ENCODE measurements at regions not wholly inside any gene's neighbourhood (a gene's known extent, or its start where the extent isn't known, plus 50 kb on each side); places are given as distances from the start of the nearest gene placed in this dataset.
"Not testable (repeated sequence)": the region's sequence is repeated elsewhere in the genome, so short reads cannot be mapped to it uniquely, and the experiment has no call there.

DNA sequence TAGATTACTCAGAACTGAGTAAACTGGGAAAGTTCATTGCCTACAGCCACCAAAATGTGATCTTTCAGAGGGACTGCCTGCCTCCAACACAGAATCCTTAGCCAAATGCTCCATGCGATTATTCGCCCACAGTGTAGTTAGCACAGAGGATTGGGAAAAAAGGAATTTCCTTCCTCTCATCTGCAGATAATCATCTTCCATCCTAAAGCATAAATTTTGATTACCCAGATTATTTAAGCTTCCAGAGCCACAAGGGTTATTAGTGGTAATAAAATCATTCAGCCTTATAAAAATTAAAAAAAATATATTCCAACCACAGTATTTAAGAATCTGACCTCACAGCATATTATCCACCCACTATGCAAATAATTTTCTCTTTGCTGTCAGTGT lies 285.3 kb upstream of the GRAMD2B start:
- no peaks in the 10 kb centered on the region for H3K36me3 ChIP-seq (ENCODE audit: control insufficient read depth, insufficient read depth, low read length)
- peak overlapping the region; percentile 89; the same call in 1 of the 2 replicates for H3K27ac ChIP-seq (ENCODE audit: low read depth, low read length)
- no peak overlapping the region for H3K4me3 ChIP-seq (ENCODE audit: low read depth, low read length)
- no peaks in the 10 kb centered on the region for H3K27me3 ChIP-seq (ENCODE audit: control insufficient read depth, insufficient read depth, low read length)
- H3K9ac ChIP-seq (ENCODE audit: low read length) = peak overlapping the region; percentile 29
- H3K9me3 ChIP-seq (ENCODE audit: control insufficient read depth, insufficient read depth, low read depth, low read length) = no peaks in the 10 kb centered on the region
- peaks cover 37% of the 10 kb centered on the region for H3K4me1 ChIP-seq (ENCODE audit: control insufficient read depth, insufficient read depth, low read length)

DNA sequence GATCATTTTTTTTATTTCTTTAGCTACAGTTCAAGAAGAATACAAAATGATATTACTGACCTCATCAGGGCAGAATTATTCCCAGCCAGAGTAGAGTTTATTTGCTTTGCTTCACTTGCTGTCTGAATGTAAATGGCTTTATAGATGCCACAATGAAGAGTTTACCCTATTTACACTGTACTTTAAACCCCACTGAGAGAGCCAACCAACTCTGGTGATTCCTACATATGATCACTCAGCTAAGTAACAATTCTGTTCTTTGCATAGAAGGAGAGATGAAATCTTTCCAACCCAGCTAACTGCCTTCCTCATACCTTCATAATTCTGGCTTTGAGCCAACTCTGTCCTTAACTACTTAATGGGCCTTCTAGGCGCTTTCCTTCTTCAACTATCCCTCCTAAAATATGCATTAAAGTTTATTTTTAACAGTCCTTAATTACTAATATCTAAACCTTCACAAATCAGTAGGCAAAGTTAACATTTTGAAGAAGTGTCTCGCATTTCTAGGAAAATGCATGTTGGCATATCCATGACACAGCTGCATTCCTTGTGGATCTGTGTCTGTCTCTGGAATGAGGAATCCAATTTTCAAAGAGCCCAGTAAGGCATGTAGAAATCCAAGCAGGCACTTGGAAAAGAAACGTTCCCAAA lies 284.8 kb upstream of the GRAMD2B start:
- H3K27ac ChIP-seq (ENCODE audit: low read depth, low read length) = peak overlapping the region; percentile 89

DNA sequence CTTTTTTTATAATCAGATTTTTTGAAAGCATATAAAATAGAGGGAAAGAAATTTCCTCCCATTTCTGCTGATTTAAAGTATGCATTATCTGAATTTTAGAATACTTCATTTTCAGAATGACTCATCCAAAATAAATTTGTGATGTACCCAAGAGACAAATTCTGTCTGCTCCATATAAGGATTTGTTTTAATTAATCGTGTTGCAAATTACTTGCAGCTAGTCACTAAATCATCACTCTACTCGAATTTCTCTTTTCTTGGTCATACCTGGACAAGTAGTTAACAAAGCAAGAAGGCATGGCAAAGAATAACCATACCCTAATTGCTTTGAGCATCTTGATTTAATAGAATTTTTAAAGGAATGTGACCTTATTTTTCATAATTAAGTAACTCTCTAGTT lies 284.1 kb upstream of the GRAMD2B start:
- Histone ChIP-seq H3K9me3 (ENCODE audit: control insufficient read depth, insufficient read depth, low read depth, low read length) (no peaks in the 10 kb centered on the region), H3K4me1 (ENCODE audit: control insufficient read depth, insufficient read depth, low read length) (peaks cover 37% of the 10 kb centered on the region), H3K4me3 (ENCODE audit: low read depth, low read length) (no peak overlapping the region), H3K36me3 (ENCODE audit: control insufficient read depth, insufficient read depth, low read length) (no peaks in the 10 kb centered on the region), H3K27me3 (ENCODE audit: control insufficient read depth, insufficient read depth, low read length) (no peaks in the 10 kb centered on the region), H3K27ac (ENCODE audit: low read depth, low read length) (peak overlapping the region; percentile 89), H3K9ac (ENCODE audit: low read length) (no peak overlapping the region)

More for the DNA sequence above, 284.8 kb upstream of the GRAMD2B start:
- Histone ChIP-seq H3K4me1 (ENCODE audit: control insufficient read depth, insufficient read depth, low read length) (peaks cover 37% of the 10 kb centered on the region), H3K9me3 (ENCODE audit: control insufficient read depth, insufficient read depth, low read depth, low read length) (no peaks in the 10 kb centered on the region), H3K9ac (ENCODE audit: low read length) (peak overlapping the region; percentile 1), H3K36me3 (ENCODE audit: control insufficient read depth, insufficient read depth, low read length) (no peaks in the 10 kb centered on the region), H3K4me3 (ENCODE audit: low read depth, low read length) (no peak overlapping the region), H3K27me3 (ENCODE audit: control insufficient read depth, insufficient read depth, low read length) (no peaks in the 10 kb centered on the region)

DNA sequence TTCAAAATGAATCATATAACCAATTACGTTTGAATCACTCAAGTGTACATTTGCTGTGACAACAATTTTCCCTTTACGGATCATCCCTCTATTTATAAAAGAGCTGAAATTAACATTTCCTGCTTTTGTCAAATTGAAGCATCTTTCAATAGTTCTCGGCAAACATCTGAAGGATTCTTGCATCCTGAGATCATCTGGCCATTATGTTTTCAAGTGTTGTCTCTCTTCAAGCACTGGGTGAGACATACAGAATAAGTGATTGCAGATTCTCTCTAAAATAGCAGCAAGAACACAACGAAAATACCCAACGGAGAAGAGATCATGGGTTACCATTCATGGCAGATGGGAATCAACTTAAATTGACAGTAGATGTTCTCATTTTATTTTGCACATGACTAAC lies 283.4 kb upstream of the GRAMD2B start:
- Histone ChIP-seq H3K27me3 (ENCODE audit: control insufficient read depth, insufficient read depth, low read length) (no peaks in the 10 kb centered on the region), H3K4me3 (ENCODE audit: low read depth, low read length) (peak overlapping the region; percentile 19; the same call in 1 of the 2 replicates), H3K4me1 (ENCODE audit: control insufficient read depth, insufficient read depth, low read length) (peaks cover 37% of the 10 kb centered on the region), H3K9ac (ENCODE audit: low read length) (no peak overlapping the region), H3K27ac (ENCODE audit: low read depth, low read length) (peak overlapping the region; percentile 89), H3K9me3 (ENCODE audit: control insufficient read depth, insufficient read depth, low read depth, low read length) (no peaks in the 10 kb centered on the region), H3K36me3 (ENCODE audit: control insufficient read depth, insufficient read depth, low read length) (no peaks in the 10 kb centered on the region)

DNA sequence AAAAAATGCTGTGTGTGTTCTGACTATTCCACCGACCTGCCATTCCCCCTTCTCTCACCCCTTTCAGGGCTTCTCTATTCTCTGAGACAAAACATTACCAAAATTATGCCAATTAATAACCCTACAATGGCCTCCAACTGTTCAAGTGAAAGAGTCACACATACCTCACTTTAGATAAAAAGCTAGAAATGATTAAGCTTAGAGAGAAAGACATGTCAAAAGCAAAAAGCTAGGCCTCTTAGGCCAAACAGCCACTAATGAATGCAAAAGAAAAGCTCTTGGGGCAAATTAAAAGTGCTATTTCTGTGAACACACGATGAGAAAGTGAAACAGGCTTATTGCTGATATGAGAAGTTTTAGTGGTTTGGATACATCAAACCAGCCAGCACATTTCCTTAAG lies 279.6 kb upstream of the GRAMD2B start:
- Histone ChIP-seq H3K27ac (ENCODE audit: low read depth, low read length) (no peak overlapping the region), H3K4me1 (ENCODE audit: control insufficient read depth, insufficient read depth, low read length) (peaks cover 24% of the 10 kb centered on the region), H3K27me3 (ENCODE audit: control insufficient read depth, insufficient read depth, low read length) (no peaks in the 10 kb centered on the region), H3K9me3 (ENCODE audit: control insufficient read depth, insufficient read depth, low read depth, low read length) (no peaks in the 10 kb centered on the region), H3K4me3 (ENCODE audit: low read depth, low read length) (no peak overlapping the region), H3K36me3 (ENCODE audit: control insufficient read depth, insufficient read depth, low read length) (no peaks in the 10 kb centered on the region), H3K9ac (ENCODE audit: low read length) (no peak overlapping the region)

DNA sequence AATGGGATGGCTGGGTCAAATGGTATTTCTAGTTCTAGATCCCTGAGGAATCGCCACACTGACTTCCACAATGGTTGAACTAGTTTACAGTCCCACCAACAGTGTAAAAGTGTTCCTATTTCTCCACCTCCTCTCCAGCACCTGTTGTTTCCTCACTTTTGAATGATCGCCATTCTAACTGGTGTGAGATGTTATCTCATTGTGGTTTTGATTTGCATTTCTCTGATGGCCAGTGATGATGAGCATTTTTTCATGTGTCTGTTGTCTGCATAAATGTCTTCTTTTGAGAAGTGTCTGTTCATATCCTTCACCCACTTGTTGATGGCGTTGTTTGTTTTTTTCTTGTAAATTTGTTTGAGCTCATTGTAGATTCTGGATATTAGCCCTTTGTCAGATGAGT lies 272.9 kb upstream of the GRAMD2B start:
- H3K9me3 ChIP-seq (ENCODE audit: control insufficient read depth, insufficient read depth, low read depth, low read length); H3K36me3 ChIP-seq (ENCODE audit: control insufficient read depth, insufficient read depth, low read length); H3K27ac ChIP-seq (ENCODE audit: low read depth, low read length); H3K4me3 ChIP-seq (ENCODE audit: low read depth, low read length); H3K9ac ChIP-seq (ENCODE audit: low read length); H3K4me1 ChIP-seq (ENCODE audit: control insufficient read depth, insufficient read depth, low read length); H3K27me3 ChIP-seq (ENCODE audit: control insufficient read depth, insufficient read depth, low read length): not testable (repeated sequence)

DNA sequence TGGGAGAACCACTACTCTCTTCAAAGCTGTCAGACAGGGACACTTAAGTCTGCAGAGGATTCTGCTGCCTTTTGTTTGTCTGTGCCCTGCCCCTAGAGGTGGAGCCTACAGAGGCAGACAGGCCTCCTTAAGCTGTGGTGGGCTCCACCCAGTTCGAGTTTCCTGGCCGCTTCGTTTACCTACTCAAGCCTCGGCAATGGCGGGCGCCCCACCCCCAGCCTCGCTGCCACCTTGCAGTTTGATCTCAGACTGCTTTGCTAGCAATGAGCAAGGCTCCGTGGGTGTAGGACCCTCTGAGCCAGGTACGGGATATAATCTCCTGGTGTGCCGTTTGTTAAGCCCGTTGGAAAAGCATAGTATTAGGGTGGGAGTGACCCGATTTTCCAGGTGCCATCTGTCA lies 267.9 kb upstream of the GRAMD2B start:
- H3K27me3 ChIP-seq (ENCODE audit: control insufficient read depth, insufficient read depth, low read length); H3K9ac ChIP-seq (ENCODE audit: low read length); H3K4me1 ChIP-seq (ENCODE audit: control insufficient read depth, insufficient read depth, low read length); H3K27ac ChIP-seq (ENCODE audit: low read depth, low read length); H3K4me3 ChIP-seq (ENCODE audit: low read depth, low read length); H3K36me3 ChIP-seq (ENCODE audit: control insufficient read depth, insufficient read depth, low read length): not testable (repeated sequence)
- H3K9me3 ChIP-seq (ENCODE audit: control insufficient read depth, insufficient read depth, low read depth, low read length) = peaks cover 31% of the 10 kb centered on the region

DNA sequence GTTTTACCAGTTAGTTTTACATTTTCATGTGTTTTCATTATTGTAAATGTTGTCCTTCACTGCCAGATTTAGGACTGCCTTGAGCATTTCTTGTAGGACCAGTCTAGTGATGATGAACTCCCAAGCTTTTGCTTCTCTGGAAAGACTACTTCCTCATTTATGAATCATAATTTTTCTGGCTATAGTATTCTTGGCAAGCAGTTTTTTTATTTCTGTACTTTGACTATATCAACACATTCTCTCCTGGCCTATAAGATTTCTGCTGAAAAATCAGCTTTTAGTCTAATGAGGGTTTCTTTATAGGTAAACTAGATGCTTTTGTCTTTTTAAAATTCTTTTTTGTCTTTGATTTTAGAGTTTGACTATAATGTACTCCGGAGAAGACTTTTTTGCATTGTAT lies 256.8 kb upstream of the GRAMD2B start:
- H3K27me3 ChIP-seq (ENCODE audit: control insufficient read depth, insufficient read depth, low read length) = no peaks in the 10 kb centered on the region
- no peaks in the 10 kb centered on the region for H3K4me1 ChIP-seq (ENCODE audit: control insufficient read depth, insufficient read depth, low read length)
- H3K9me3 ChIP-seq (ENCODE audit: control insufficient read depth, insufficient read depth, low read depth, low read length) = peaks cover 14% of the 10 kb centered on the region; the same call in 1 of the 2 replicates
- no peak overlapping the region for H3K9ac ChIP-seq (ENCODE audit: low read length)
- H3K4me3 ChIP-seq (ENCODE audit: low read depth, low read length) = no peak overlapping the region
- H3K27ac ChIP-seq (ENCODE audit: low read depth, low read length) = no peak overlapping the region
- H3K36me3 ChIP-seq (ENCODE audit: control insufficient read depth, insufficient read depth, low read length) = no peaks in the 10 kb centered on the region

DNA sequence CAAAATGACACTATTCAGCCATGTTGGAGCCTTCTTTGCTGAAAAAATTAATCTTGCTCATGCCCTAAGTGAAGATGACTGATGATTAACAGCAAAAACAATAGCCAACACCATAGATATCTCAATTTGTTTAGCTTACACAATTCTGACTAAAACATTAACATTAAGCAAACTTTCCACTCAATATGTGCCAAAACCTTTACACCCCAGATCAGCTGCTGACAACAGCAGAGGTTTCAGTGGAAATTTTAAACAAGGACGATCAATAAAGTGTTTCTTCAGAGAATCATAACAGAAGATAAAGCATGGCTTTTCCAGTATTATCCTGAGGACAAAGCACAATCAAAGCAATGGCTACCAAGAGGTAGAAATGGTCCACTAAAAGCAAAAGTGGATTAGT lies 254.4 kb upstream of the GRAMD2B start:
- H3K36me3 ChIP-seq (ENCODE audit: control insufficient read depth, insufficient read depth, low read length) = no peaks in the 10 kb centered on the region
- no peaks in the 10 kb centered on the region for H3K27me3 ChIP-seq (ENCODE audit: control insufficient read depth, insufficient read depth, low read length)
- H3K9ac ChIP-seq (ENCODE audit: low read length) = no peak overlapping the region
- no peak overlapping the region for H3K4me3 ChIP-seq (ENCODE audit: low read depth, low read length)
- H3K9me3 ChIP-seq (ENCODE audit: control insufficient read depth, insufficient read depth, low read depth, low read length) = peaks cover 14% of the 10 kb centered on the region; the same call in 1 of the 2 replicates
- H3K27ac ChIP-seq (ENCODE audit: low read depth, low read length) = no peak overlapping the region
- H3K4me1 ChIP-seq (ENCODE audit: control insufficient read depth, insufficient read depth, low read length) = no peaks in the 10 kb centered on the region

DNA sequence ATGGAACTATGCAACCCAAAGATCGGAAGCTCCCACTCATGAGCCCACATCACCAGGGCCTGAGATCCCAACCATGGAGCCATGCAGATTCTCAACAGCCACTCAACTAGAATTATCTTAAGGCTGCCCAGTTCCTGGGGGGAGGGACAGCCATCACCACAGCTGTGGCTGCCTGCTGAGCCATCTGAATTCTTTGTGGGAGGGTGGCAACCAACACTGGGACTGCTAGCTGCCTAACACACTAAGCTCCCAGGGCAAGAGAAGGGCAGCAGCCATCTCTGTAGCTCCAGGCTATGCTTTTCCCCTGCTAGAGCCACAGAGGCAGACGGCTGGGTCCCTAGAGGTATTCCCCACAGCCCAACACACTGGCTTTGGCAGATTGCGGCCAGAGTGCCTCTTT lies 251.3 kb upstream of the GRAMD2B start:
- no peak overlapping the region for H3K27ac ChIP-seq (ENCODE audit: low read depth, low read length)
- H3K27me3 ChIP-seq (ENCODE audit: control insufficient read depth, insufficient read depth, low read length) = no peaks in the 10 kb centered on the region
- peaks cover 14% of the 10 kb centered on the region; the same call in 1 of the 2 replicates for H3K9me3 ChIP-seq (ENCODE audit: control insufficient read depth, insufficient read depth, low read depth, low read length)
- H3K9ac ChIP-seq (ENCODE audit: low read length) = no peak overlapping the region
- no peak overlapping the region for H3K4me3 ChIP-seq (ENCODE audit: low read depth, low read length)
- H3K4me1 ChIP-seq (ENCODE audit: control insufficient read depth, insufficient read depth, low read length) = no peaks in the 10 kb centered on the region
- H3K36me3 ChIP-seq (ENCODE audit: control insufficient read depth, insufficient read depth, low read length) = no peaks in the 10 kb centered on the region

DNA sequence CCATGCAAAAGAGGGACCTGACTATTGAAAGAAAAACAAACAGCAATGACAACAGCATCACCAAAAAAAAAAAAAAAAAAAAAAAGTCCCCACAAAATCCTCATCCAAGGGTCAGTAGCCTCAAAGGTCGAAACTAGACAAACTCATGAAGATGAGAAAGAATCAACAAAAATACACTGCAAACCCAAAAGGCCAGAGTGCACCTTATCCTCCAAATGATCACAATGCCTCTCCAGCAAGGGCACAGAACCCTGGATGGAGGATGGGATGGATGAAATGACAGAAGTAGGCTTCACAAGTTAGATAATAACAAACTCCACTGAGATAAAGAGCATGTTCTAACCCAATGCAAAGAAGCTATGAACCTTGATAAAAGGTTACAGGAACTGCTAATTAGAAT lies 250.4 kb upstream of the GRAMD2B start:
- no peak overlapping the region for H3K9ac ChIP-seq (ENCODE audit: low read length)
- no peaks in the 10 kb centered on the region for H3K27me3 ChIP-seq (ENCODE audit: control insufficient read depth, insufficient read depth, low read length)

More for the DNA sequence above, 250.4 kb upstream of the GRAMD2B start:
- 0 out of 2 replicates have a peak, but pooled peaks cover 7% of the 10 kb centered on the region for H3K9me3 ChIP-seq (ENCODE audit: control insufficient read depth, insufficient read depth, low read depth, low read length)
- no peak overlapping the region for H3K27ac ChIP-seq (ENCODE audit: low read depth, low read length)
- no peak overlapping the region for H3K4me3 ChIP-seq (ENCODE audit: low read depth, low read length)
- no peaks in the 10 kb centered on the region for H3K4me1 ChIP-seq (ENCODE audit: control insufficient read depth, insufficient read depth, low read length)
- no peaks in the 10 kb centered on the region for H3K36me3 ChIP-seq (ENCODE audit: control insufficient read depth, insufficient read depth, low read length)

Data from HUES6 (cell line).